ENCODE measurements at regions not wholly inside any gene's neighbourhood (a gene's known extent, or its start where the extent isn't known, plus 50 kb on each side); places are given as distances from the start of the nearest gene placed in this dataset.

GRCh38 chr4:128668566-128668965, 140.9 kb upstream of the JADE1 start:
- ATAC-seq (no peak), DNase-seq (no peak)
- Histone ChIP-seq H3K9me3 (no peaks in the 10 kb centered on the region), H3K4me1 (peaks cover 0 to 4% of the 10 kb centered on the region in 2 donors), H3K27ac (no peak overlapping the region), H3K4me3 (no peak overlapping the region), H3K27me3 (no peaks in the 10 kb centered on the region), H3K36me3 (no peaks in the 10 kb centered on the region)
- TF ChIP-seq CTCF (IDR thresholded peaks at IDR 0.05 in 4 of 5, conservative IDR thresholded peaks at IDR 0.05 in 1 of 5) (no peak), POLR2A (IDR thresholded peaks at IDR 0.05) (no peak)
- in situ Hi-C loops (cut with MboI; ENCODE audit: low sequenced_read_pairs in 4 of 4): loop anchor here in 1 of 4 donors (10.0 kb wide), 1 partner anchor 94 kb away; no protein-coding TSS in a partner anchor
- intact Hi-C loops (cut with DNase I; ENCODE audit: low total_unique reads): no loop called here

- peak in 1 of 2 donors; percentile 10 for DNase-seq
- peak in 1 of 2 donors; percentile 62 for ATAC-seq
- H3K9me3 ChIP-seq: no peaks in the 10 kb centered on the region
- intact Hi-C loops (cut with DNase I; ENCODE audit: low total_unique reads) (no loop called here), in situ Hi-C loops (cut with MboI; ENCODE audit: low sequenced_read_pairs in 4 of 4) (loop anchor here in 1 of 4 donors (10.0 kb wide), 1 partner anchor 91 kb away; no protein-coding TSS in a partner anchor)
- H3K27me3 ChIP-seq: no peaks in the 10 kb centered on the region
- H3K27ac ChIP-seq: no peak overlapping the region
- TF ChIP-seq POLR2A (IDR thresholded peaks at IDR 0.05): no peak
- no peak for TF ChIP-seq CTCF (IDR thresholded peaks at IDR 0.05 in 4 of 5, conservative IDR thresholded peaks at IDR 0.05 in 1 of 5)
- no peaks in the 10 kb centered on the region for H3K36me3 ChIP-seq
- peaks cover 0 to 12% of the 10 kb centered on the region in 2 donors for H3K4me1 ChIP-seq
- no peak overlapping the region for H3K4me3 ChIP-seq
Measured at GRCh38 chr4:128665514-128665913, 144.0 kb upstream of the JADE1 start.

GRCh38 chr4:128663325-128663724, 146.2 kb upstream of the JADE1 start:
- intact Hi-C loops (cut with DNase I; ENCODE audit: low total_unique reads): no loop called here
- no peaks in the 10 kb centered on the region for H3K36me3 ChIP-seq
- no peaks in the 10 kb centered on the region for H3K27me3 ChIP-seq
- DNase-seq (no peak), ATAC-seq (no peak)
- no peak overlapping the region for H3K27ac ChIP-seq
- no peak overlapping the region for H3K4me3 ChIP-seq
- no peaks in the 10 kb centered on the region for H3K9me3 ChIP-seq
- TF ChIP-seq POLR2A (IDR thresholded peaks at IDR 0.05) (no peak), CTCF (IDR thresholded peaks at IDR 0.05 in 4 of 5, conservative IDR thresholded peaks at IDR 0.05 in 1 of 5) (no peak)
- H3K4me1 ChIP-seq: peaks cover 7 to 24% of the 10 kb centered on the region in 2 donors
- in situ Hi-C loops (cut with MboI; ENCODE audit: low sequenced_read_pairs in 4 of 4): loop anchor here in 1 of 4 donors (10.0 kb wide), 1 partner anchor 89 kb away; no protein-coding TSS in a partner anchor

- intact Hi-C loops (cut with DNase I; ENCODE audit: low total_unique reads): no loop called here
- Histone ChIP-seq H3K4me3 (no peak overlapping the region), H3K9me3 (no peaks in the 10 kb centered on the region), H3K36me3 (no peaks in the 10 kb centered on the region), H3K27me3 (no peaks in the 10 kb centered on the region), H3K27ac (peak overlapping the region; percentile 51 to 78 (median 70)), H3K4me1 (peaks cover 12 to 25% of the 10 kb centered on the region in 2 donors)
- TF ChIP-seq POLR2A (IDR thresholded peaks at IDR 0.05): no peak
- TF ChIP-seq CTCF (IDR thresholded peaks at IDR 0.05 in 4 of 5, conservative IDR thresholded peaks at IDR 0.05 in 1 of 5): no peak
- ATAC-seq (no peak), DNase-seq (no peak)
- in situ Hi-C loops (cut with MboI; ENCODE audit: low sequenced_read_pairs in 4 of 4): loop anchor here in 1 of 4 donors (10.0 kb wide), 1 partner anchor 87 kb away; no protein-coding TSS in a partner anchor
Measured at GRCh38 chr4:128661479-128661878, 148.0 kb upstream of the JADE1 start.

All from gastrocnemius medialis (tissue), 4 donors.